ENCODE measurements at regions not wholly inside any gene's neighbourhood (a gene's known extent, or its start where the extent isn't known, plus 50 kb on each side); places are given as distances from the start of the nearest gene placed in this dataset.

DNA sequence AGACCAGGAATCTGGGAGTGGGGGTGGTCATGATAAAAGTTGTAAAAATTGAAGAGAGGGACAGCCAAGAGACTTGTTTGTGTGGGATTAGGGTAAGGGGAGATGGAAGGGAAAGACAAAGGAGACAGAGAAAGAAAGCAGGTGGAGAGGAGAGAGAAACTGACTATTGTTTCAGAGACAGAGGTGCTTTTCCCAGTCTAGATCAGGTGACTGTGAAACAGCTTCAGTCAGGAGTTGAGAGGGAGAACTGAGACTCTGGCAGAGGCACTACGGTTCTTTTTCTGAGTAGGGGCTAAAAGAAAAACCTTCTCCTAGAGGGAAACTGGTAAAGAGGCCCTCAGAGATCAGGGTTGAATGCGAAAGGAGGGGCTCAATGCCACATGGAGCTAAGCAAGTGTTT lies 106.4 kb downstream of the KDR start:
- ChIA-PET POLR2A (no interaction called here), CTCF (no interaction called here)
- Mint-ChIP-seq H3K36me3 (ENCODE audit: low read depth) (no peaks in the 10 kb centered on the region), H3K9me3 (no peaks in the 10 kb centered on the region), H3K4me1 (no peaks in the 10 kb centered on the region), H3K27ac (no peak overlapping the region), H3K27me3 (no peaks in the 10 kb centered on the region), H3K4me3 (no peak overlapping the region)
- TF ChIP-seq, protein P1, sequence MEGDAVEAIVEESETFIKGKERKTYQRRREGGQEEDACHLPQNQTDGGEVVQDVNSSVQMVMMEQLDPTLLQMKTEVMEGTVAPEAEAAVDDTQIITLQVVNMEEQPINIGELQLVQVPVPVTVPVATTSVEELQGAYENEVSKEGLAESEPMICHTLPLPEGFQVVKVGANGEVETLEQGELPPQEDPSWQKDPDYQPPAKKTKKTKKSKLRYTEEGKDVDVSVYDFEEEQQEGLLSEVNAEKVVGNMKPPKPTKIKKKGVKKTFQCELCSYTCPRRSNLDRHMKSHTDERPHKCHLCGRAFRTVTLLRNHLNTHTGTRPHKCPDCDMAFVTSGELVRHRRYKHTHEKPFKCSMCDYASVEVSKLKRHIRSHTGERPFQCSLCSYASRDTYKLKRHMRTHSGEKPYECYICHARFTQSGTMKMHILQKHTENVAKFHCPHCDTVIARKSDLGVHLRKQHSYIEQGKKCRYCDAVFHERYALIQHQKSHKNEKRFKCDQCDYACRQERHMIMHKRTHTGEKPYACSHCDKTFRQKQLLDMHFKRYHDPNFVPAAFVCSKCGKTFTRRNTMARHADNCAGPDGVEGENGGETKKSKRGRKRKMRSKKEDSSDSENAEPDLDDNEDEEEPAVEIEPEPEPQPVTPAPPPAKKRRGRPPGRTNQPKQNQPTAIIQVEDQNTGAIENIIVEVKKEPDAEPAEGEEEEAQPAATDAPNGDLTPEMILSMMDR (IDR thresholded peaks at IDR 0.05): no peak
- no peak for DNase-seq
- intact Hi-C loops (cut with micrococcal nuclease): no loop called here
- no peak for ATAC-seq (ENCODE audit: low read depth)

DNA sequence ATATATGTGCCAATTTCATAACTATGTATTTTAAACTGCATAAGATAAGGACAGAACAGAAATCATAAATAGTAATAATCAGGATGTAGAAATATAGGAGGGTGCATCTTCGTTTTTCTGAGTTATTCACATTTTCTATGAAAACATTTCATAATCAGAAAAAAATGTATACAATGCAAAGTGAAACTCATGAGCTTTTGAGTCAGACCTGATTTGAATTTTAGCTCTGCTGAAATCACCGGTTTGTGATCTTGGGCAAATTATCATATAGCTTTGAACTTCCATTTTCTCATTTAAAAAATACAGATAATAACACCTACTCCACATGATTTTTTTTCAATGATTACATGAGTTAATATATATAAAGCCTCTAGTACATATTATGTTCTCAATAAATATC lies 106.9 kb downstream of the KDR start:
- intact Hi-C loops (cut with micrococcal nuclease): no loop called here
- Mint-ChIP-seq H3K4me3 (no peak overlapping the region), H3K9me3 (no peaks in the 10 kb centered on the region), H3K27ac (no peak overlapping the region), H3K27me3 (no peaks in the 10 kb centered on the region), H3K4me1 (no peaks in the 10 kb centered on the region), H3K36me3 (ENCODE audit: low read depth) (no peaks in the 10 kb centered on the region)
- CTCF ChIA-PET: no interaction called here
- DNase-seq (no peak), ATAC-seq (ENCODE audit: low read depth) (no peak)
- TF ChIP-seq, protein P1 (IDR thresholded peaks at IDR 0.05): no peak
- POLR2A ChIA-PET: no interaction called here

DNA sequence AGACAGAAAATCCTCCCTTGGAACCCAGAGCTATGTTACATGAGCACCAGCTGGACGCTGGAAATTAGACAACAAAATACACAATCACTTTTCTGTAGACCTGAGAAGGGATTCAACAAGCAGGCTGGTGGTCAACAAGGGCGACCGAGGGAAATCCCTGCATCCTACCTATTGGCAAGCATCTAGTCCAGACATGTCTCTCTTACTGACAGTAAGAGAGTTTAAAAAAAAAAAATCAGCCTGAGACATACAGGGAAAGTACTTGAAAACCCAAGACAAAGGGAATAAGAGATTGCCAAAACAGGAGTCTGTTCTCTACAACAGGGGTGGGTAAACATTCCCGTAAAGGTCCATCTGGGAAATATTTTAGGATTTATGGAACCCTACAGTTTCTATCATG lies 108.0 kb downstream of the KDR start:
- no peaks in the 10 kb centered on the region for H3K9me3 Mint-ChIP-seq
- H3K27ac Mint-ChIP-seq: no peak overlapping the region
- no peaks in the 10 kb centered on the region for H3K27me3 Mint-ChIP-seq
- H3K4me1 Mint-ChIP-seq: no peaks in the 10 kb centered on the region
- no peaks in the 10 kb centered on the region for H3K36me3 Mint-ChIP-seq (ENCODE audit: low read depth)
- no peak overlapping the region for H3K4me3 Mint-ChIP-seq
- POLR2A ChIA-PET: no interaction called here
- intact Hi-C loops (cut with micrococcal nuclease): no loop called here
- TF ChIP-seq, protein P1 (IDR thresholded peaks at IDR 0.05): no peak
- ATAC-seq (ENCODE audit: low read depth): no peak
- no peak for DNase-seq
- CTCF ChIA-PET: no interaction called here

DNA sequence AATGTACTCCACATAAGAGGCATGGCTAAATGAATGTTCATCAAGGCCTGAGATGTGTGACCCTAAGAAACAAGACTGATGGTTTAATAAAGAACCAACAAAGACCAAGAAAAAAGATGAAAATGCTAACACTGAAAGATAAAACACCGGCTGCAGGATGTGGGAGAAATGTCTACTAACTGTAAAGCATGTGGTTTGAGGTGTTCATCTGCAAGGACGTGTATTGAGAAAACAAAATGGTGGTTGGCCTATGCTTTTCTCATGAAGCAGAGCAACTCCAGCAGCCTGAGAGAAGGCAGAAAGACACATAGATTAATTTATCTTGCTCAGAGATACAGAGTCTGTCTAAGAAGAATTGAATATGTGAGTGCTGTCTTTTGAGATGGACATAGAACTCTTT lies 109.3 kb downstream of the KDR start:
- ATAC-seq (ENCODE audit: low read depth) (no peak), DNase-seq (no peak)
- intact Hi-C loops (cut with micrococcal nuclease): no loop called here
- Mint-ChIP-seq H3K9me3 (no peaks in the 10 kb centered on the region), H3K4me1 (no peaks in the 10 kb centered on the region), H3K27ac (no peak overlapping the region), H3K27me3 (no peaks in the 10 kb centered on the region), H3K36me3 (ENCODE audit: low read depth) (no peaks in the 10 kb centered on the region), H3K4me3 (no peak overlapping the region)
- ChIA-PET POLR2A (no interaction called here), CTCF (no interaction called here)
- TF ChIP-seq, protein P1 (IDR thresholded peaks at IDR 0.05): no peak

DNA sequence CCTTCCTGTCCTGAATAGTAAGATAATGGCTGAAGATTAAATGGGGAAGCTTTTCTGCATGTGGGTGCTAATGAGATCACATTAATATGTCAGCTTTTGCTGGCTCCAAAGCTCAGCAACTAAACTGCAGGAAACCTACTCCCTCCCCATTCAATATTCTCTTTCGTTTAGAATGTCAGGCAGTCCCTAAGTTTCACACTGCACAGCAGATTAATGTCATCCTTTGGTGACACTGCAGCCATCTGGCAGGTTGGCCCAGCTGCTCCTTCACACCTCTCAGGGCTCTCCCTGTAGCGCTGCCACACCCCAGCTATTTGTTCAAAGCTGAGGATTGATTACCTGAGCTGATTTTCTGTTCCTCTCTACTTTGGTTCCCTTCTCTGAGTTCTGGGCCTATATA lies 110.5 kb downstream of the KDR start:
- Mint-ChIP-seq H3K4me1 (no peaks in the 10 kb centered on the region), H3K36me3 (ENCODE audit: low read depth) (no peaks in the 10 kb centered on the region), H3K27ac (no peak overlapping the region), H3K27me3 (no peaks in the 10 kb centered on the region), H3K9me3 (no peaks in the 10 kb centered on the region), H3K4me3 (no peak overlapping the region)
- DNase-seq (no peak), ATAC-seq (ENCODE audit: low read depth) (no peak)
- TF ChIP-seq, protein P1 (IDR thresholded peaks at IDR 0.05): no peak
- intact Hi-C loops (cut with micrococcal nuclease): no loop called here
- ChIA-PET POLR2A (no interaction called here), CTCF (no interaction called here)

Data from activated B cell treated with CpG ODN at 0.5 μM for 24 hours (primary cell).